GM21786 (cell line): ENCODE measurements at regions not wholly inside any gene's neighbourhood (a gene's known extent, or its start where the extent isn't known, plus 50 kb on each side); places are given as distances from the start of the nearest gene placed in this dataset.
A peak's percentile ranks its signal among the peaks of the same experiment; 100 is the strongest.

Experiments used
- ATAC-seq: cut with Tn5 transposase; IDR thresholded peaks from one replicate; pipeline ENCODE4 v1.9.1; 2021; ENCODE audit not compliant: unreplicated experiment

DNA sequence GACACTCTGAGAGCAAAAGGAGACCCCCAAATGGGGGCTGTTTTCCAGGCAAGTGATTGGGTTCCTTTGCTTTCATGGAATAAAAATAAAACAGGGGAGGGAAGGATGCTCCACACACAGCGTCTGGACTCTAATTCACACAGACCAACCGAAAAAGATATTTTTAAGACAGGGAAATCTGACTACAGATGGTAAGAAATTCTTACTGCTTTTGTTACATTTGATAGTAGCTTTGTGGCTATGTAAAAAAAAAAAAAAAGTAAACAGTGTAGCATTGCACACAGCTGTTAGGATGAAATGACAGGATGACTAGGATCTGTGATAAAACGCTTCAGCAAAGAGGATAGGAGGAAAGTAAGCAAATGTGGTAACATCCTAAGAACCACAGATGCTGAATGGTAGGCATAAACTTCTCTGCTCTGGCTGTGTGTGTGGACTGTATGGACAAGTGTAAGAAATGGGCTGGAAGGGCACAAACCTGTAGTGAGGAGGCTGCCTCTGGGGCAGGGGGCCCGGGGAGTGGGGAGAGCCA lies 207.6 kb downstream of the ANAPC1 start:
- no peak for ATAC-seq

DNA sequence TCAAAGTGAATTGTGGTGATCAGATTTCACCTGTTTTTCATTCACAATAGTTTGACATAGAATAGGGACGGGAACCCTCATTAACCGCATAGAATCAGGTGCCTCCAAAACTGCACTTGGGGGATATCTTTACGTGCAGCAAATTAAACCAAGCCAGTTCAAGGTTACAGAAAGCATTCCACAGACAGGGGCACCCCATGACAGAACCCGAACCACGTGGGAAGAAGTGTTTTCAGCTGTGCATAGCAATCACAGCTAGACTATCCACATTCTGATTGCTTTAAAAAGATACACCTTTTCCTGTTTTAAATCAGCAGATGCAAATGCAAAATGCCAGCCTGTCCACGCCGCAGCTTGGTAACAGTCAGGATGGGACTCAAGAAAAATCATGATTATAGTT lies 205.8 kb downstream of the ANAPC1 start:
- no peak for ATAC-seq

DNA sequence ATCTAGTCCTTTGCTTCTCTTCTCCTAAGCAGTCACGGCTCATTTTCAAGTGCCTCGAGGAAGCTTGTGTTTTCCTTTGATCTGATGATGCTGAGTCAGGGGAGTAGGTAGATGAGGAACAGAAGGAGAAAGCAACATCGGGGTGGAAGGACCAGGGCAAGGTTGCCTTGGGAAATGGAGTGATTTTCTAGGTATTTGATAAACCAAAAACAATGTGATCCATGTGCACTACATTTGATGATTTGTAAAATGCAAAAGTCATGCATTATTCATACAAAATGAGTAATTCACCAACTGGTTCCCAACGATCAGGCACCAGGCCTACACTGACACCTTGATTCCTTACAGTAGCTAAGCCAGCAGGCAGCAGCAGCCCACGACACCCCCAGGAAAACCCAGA lies 205.3 kb downstream of the ANAPC1 start:
- no peak for ATAC-seq

DNA sequence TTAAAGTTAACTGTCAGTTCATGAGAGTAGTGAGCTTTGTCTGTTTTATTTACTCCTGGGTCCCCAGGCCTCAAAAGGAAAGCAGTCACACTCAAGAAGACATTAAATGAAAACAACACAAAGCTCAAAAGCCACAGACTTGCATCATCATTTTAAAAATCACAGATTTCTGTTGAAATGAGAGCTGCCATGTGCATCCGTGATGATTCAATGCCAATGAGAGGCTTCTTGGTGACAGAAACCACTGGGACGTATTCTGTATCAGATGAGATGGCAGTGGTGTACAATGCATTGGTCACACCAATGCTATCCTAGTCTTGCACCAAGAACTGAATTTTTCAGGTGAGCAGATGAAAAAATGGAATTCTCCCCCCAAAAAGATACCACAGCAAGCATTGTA lies 204.8 kb downstream of the ANAPC1 start:
- no peak for ATAC-seq

DNA sequence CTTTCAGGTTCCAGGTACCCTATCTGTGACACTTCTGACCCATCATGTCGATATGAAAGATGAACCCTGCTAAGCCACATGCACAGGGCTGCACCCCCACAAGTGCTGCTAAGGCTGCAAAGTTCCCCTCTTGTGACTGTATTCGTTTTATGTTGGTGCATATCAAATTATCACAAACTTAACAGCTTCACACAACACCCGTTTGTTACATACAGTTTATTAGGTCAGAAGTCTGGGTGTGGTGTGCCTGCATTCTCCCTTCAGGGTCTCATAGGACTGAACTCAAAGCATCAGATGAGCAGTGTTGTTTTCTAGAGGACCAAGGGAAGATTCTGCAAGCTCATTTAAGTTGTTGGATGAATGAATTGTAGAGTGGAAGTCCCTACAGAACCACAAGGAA lies 199.4 kb downstream of the ANAPC1 start:
- no peak for ATAC-seq

DNA sequence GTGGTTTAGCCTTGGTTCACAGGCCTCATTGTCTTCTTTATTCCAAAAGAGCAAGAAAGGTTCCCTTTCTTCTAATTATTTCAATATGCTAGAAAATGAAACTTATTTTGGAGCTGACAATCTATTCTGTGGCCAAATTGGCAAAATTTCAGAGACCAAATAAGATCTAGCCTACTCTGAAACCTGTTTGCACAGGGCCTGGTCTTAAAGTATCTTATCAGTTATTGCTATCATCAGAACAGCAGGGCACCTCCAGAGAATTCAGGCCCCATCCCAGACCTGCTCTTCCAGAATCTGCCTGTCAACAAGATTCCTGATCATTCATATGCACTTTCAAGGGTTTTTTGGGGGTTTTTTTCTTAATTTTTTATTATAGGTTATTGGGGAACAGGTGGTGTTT lies 198.7 kb downstream of the ANAPC1 start:
- ATAC-seq = no peak

DNA sequence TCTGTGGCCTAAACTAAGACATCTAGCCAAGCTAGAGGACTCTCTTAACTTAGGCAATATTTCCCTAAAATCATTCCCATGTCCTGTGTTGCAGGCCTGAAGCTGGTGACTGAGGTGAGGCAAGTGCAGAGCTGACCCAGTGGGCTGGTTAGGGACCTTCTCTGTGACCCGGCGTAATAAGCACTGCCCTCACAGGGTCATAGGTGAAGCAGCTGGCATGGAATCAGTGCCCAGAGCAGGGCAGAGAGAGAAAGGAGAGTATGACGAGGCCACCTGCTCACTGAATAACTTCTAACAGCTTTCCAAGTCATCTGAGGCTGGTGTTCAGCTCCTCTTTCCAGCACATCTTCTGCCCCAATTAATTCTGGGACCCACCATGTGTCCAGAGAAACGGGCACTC lies 197.0 kb downstream of the ANAPC1 start:
- ATAC-seq = no peak

DNA sequence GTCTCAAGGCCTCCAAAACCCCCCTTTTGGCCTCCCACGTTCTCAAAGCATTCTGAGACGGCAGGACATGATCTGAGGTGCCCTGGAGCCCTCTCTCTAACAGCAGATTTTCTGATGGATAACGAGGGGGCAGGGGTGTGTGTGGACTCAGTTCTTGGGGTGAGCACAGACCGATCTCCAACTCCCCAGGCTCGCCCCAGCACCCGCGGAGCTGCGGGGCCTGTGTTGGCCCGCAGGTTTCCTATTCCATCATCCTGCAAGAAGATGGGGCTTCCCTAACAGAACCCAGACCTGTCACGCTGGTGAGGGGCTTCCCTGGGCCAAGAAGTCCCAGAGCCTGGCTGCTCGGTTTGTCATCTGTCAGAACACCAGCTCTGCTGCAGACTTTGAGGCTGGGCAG lies 196.1 kb downstream of the ANAPC1 start:
- no peak for ATAC-seq

DNA sequence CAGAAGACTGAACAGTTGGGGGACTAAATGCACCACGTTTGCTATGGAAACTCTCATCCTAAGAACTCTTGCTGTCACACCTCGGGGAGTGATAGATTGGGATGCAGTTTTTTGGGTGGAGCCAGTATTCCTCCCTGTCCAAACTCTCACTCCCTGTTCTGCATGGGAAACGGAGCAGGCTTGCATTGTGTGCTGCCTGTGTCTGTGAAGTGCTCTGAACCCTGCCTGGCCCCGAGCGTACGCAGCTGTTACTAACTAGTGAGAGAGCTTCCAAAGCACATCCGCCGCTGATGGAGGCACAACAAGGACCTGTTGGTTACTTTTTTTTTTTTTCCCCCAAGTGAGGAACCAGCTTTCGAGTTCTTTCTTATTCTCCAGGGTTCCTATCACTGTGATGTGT lies 195.5 kb downstream of the ANAPC1 start:
- ATAC-seq = no peak

DNA sequence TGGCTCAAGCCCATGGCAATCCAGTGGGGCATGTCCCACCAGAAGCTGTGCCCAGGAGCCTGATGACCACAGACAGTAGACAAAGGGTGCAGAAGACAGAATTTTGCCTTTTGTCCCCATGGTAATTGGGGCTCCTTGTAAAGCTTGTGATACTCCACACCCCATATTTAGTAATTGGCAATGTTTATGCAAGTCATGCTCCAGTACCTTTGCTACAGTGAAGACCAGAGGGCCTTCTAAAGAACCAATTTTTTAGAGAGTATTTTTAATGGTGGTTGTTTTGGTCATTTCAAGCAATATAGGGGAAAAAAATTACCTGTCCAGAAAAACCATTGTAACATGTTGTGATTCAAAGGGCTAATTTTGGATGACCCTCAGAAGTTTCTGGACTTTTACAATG lies 194.8 kb downstream of the ANAPC1 start:
- ATAC-seq = no peak

DNA sequence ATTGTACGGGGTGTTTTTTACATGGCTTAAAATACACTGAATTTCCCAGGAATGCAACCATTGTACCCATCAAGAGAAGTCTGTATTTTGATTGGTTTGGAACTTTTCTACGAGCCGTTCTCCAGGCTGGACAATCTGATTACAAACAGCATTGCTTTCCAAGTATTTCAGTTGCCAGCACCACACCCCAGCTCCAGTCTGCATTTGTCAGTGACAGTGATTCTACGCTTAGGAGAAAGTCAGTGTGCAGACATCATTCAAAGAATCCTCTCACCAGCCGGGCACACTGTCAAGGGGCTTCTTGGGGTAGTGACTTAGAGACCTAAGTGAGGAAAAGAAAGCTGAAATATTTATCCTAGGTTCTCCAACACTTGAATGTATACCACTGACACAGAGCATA lies 194.1 kb downstream of the ANAPC1 start:
- ATAC-seq = no peak

DNA sequence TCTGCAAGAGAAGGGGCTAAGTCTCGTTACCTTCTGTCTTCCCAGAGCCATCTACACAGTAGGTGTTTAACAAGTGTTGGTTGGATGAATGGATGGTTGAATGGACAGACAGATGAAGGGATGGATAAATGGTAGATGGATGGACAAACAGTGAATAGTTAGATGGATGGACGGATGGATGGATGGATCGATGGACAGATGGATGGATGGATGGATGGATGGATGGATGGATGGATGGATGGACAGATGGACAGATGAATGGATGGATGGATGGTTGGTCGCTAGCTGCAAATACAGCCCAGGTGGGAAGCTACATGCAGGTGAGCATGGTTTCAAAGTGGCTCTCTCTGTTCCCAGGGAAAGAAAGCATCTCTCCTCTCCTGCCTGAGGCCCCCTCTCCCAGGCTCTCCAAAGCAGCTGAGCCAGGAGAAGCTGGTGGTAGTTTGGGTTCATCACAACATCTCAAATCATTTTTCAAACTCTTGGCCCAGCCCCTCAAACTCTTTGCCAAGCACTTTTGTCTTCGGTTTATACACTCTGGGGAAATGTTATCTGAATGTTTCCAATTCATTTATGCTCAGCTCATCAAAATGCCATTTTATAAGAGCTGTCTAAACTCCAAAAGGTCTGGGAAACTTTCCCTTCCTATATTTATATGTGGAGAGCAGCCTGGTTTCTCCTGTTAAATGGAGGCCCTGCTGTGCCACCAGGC lies 192.7 kb downstream of the ANAPC1 start:
- ATAC-seq = no peak

DNA sequence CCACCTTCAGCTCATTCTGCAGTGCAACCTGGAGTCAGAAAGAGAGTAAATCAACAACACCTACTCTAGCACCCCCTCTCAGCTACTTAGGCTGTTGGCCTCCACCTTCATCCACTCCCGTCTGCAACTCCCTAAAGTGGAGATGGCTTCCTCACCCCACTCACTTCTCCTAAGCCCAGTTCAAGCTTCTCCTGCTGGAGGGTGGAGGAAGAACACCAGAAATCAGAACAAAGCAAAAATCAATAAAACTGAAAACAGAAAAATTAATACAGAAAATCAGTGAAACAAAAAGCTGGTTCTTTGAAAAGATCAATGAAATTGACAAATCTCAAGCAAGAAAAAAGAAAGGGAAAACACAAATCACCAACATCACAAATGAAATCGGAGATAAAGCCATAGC lies 191.7 kb downstream of the ANAPC1 start:
- no peak for ATAC-seq

DNA sequence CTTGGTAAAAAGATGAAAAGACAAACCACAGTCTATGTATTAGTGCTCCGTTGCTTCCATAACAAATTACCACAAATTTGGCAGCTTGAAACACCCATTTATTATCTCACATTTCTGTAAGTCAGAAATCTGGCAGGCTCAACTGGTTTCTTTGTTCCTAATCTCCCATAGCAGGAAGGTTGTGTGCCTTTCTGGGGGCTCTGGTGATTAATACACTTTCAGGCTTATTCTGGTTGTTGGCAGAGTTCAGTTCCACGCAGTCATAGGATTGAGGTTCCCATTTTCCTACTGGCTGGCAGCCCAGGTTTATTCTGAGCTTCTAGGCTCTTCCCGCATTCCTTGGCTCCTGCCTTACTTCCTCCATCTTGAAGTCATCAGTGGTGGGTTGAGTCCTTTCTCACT lies 189.3 kb downstream of the ANAPC1 start:
- no peak for ATAC-seq

DNA sequence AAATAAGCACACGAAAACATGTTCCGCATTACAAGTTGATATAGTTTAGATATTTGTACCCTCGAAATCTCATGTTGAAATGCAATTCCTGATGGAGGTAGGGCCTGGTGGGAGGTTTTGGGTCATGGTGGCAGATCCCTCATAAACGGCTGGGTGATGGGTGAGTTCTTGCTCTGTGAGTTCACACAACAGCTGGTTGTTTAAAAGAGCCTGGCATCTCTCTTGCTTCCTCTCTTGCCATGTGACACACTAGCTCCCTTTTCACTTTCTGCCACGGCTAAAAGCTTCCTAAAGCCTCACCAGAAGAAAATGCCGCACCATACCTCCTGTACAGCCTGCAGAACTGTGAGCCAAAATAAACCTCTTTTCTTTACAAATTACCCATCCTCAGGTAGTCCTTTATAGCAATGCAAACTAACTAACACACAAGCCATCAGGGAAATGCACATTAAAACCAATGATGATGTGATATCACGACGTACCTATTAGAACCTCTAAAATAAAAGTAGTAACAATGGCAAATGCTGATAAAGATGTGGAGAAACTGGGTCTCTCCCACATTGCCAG lies 188.5 kb downstream of the ANAPC1 start:
- no peak for ATAC-seq

DNA sequence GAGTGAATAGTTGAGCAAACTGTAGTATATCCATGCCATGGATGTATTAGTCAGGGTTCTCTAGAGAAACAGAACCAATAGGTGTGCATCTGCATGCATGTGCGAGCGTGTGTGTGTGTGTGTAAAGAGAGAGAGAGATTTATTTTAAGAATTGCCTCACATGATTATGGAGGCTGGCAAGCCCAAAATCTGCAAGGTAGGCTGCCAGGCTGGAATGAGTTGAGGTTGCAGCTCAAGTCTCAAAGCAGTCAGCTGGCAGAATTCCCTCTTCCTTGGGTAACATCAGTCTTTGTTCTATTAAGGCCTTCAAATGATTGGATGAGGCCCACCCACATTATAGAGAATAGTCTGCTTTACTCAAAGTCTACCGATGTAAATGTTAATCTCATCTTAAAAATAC lies 187.8 kb downstream of the ANAPC1 start:
- ATAC-seq = no peak

DNA sequence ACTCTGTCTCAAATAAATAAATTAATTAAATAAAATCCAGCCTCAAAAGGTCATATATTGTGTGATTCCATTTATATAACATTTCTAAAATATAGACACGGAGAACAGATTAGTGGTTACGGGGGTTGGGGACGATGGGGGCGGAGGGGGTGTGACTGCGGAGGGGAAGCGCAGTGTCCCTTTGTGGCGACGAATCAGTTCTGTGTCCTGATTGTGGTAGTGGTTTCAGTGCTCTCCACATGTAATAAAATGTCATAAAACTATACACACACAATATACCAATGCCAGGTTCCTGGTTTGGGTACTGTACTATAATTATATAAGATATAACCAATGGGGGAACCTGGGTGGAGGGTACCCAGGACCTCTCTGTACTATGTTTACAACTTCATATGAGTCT lies 186.4 kb downstream of the ANAPC1 start:
- no peak for ATAC-seq

DNA sequence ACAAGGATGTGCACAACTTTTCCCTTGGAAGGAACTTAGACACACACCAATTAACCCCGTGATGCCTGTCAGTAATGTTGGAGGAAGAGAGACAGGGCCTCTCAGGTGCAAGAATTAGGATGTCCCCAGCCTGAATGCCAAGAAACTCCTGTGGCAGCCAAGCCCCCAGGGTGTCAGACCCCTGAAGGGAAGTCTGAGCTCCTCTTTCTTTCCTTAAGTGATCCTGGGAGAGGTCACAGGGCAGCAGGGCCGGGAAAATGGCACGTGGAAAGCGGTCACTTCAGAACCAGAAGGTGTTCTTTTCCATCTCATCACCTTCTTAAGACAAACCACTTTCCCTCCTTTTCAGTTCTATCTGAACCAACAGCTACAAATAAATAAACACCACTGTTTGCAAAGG lies 185.9 kb downstream of the ANAPC1 start:
- no peak for ATAC-seq

DNA sequence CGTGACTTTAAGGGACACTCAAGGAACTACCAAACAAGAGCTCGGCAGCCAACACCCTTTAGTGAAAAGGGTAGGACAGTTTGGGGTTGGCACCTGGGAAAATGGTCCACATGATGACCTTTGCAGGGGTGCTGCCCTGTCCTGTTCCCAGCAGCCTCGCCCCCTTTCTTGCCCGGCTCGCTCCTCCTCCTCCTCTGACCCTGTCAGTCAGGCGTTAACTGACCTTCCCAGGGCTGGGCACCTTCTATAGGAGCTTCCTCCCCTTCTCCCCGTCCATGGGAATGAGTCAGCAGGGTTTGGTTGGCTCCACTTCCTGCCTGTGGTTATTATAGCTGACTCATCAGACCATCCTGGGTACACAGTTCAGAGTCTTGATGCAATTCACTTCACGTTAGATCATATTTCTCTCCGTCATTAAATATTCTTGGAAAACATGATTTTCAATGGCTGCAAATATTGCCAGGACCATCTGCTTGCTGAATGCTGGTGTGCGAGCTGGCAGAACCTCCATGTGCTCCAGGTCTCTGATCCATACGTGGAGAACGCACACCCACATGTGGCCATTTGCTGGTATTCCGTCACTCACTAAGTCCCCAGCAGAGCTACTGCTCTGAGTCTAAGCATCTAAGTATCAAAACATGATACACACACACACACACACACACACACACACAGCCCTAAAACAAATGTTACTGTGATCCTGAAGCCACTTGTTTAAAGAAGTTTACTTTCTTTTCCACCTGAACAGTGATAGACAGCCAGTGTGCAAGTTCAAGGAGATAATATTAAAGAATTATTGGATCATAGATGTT lies 185.0 kb downstream of the ANAPC1 start:
- peak; percentile 82 for ATAC-seq

DNA sequence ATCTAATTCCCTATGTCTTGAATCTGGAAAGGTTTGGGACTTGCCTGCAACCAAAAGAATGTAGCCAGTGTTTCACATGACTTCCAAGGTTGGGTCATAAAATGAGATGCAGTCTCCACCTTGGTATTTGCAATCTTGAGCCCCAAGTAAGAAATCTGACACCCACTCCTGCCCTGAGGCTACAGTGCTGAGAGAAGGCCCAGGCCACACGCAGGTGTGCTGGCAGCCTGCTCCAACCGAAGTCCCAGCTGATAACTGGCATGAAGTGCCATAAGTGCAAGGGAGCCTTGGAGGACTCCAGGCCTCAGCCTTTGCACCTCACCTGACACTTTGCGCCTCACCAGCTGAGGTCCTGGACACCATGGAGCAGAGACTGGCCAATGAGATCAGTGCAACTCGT lies 182.7 kb downstream of the ANAPC1 start:
- ATAC-seq = no peak

DNA sequence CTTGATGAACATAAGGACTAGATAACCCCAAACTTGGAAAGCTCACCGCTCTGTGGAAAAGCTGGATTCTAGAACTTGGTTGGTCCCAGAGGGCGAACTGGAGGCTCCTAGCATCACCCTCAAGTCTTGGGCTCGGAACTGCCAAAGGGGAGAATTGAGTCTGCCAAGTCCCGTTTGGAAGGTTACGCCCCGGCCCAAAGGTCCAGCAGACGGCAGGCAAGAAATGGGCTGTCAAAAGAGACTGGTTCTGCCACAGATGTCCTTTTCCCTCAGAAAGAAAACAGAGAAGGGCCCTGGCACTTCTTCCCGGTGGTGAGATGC lies 182.2 kb downstream of the ANAPC1 start:
- no peak for ATAC-seq

DNA sequence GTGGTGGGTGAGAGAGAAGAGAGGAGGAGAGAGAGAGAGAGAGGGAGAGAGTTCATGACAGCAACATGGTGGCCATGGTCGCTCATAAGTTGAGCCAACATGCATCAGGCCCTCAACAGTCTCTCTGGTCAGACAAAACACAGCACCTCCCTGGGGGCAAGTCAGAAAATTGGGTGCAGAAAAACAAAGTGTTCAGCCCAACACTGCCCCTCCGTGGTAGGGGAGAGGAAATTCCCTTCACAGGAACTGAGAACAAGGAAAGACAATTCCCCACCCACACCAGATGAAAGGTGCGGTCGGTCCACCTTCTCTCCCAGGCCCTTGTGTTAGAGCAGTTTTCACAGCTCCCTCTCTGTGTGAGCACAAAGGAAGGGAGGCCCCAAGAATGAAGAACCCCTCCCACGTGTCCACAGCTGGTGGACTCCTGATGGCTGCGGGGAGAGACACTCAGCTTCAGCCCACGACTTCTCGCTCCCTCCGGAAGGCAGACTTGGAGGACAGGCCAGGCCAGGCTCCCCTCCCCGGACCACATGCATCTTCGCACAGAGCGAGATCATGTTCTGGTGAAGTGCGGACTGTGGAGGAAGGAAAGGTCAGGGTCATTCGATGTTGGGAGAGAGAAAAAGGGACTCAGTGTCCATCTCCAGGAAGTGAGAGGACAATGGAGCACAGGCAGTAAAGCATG lies 181.7 kb downstream of the ANAPC1 start:
- no peak for ATAC-seq
